K562 (cell line): ENCODE measurements at regions not wholly inside any gene's neighbourhood (a gene's known extent, or its start where the extent isn't known, plus 50 kb on each side); places are given as distances from the start of the nearest gene placed in this dataset.

Experiments used
- CTCF ChIP-seq, 3 experiments: IDR thresholded peaks in 2 of 3; conservative IDR thresholded peaks in 1 of 3; 2 replicates each; pipeline ENCODE4 v1.5.1; 2011 to 2012; ENCODE audit warnings: low read length in 3 of 3, mild to moderate bottlenecking in 3 of 3, control low read depth in 2 of 3, improper control_type of control experiment in 1 of 3, inconsistent platforms in 1 of 3, low read depth in 1 of 3, mixed read lengths in 1 of 3, moderate library complexity in 1 of 3; ENCODE audit not compliant: insufficient read depth in 2 of 3
- ETV6 ChIP-seq, 3 experiments: fragments of 150-350 bp in 1 of 3; sonication (generic) in 1 of 3; formaldehyde crosslinking in 1 of 3; IDR thresholded peaks; 2 replicates each; pipeline versions ENCODE4 v1.6.1 to v1.8.0; 2014 to 2022; ENCODE audit warnings: borderline replicate concordance in 2 of 3, low read depth in 2 of 3, antibody characterized with exemption in 1 of 3, low read length in 1 of 3, mild to moderate bottlenecking in 1 of 3, missing genetic modification reagents in 1 of 3
- FOXK2 ChIP-seq, 2 experiments: fragments of 450-650 bp; IDR thresholded peaks in 1 of 2; conservative IDR thresholded peaks in 1 of 2; 2 replicates each; pipeline ENCODE4 v1.6.1; 2016; ENCODE audit warnings: low read depth in 2 of 2, mild to moderate bottlenecking in 1 of 2
- SP2 ChIP-seq: IDR thresholded peaks from 2 replicates; pipeline ENCODE4 v1.6.1; 2011; ENCODE audit warnings: mild to moderate bottlenecking, low read depth, low read length, moderate library complexity; ENCODE audit not compliant: poor library complexity, severe bottlenecking; ENCODE audit errors: extremely low read depth
- TAF1 ChIP-seq: IDR thresholded peaks from 2 replicates; pipeline ENCODE4 v1.6.1; 2011; ENCODE audit warnings: mild to moderate bottlenecking, low read length, moderate library complexity; ENCODE audit not compliant: insufficient read depth, control insufficient read depth, severe bottlenecking; ENCODE audit errors: extremely low read depth
- YY1 ChIP-seq, 3 experiments: IDR thresholded peaks; 2 replicates each; pipeline ENCODE4 v1.6.1; 2011; ENCODE audit warnings: low read length in 2 of 3, mild to moderate bottlenecking in 2 of 3, moderate library complexity in 2 of 3, borderline replicate concordance in 1 of 3, control low read depth in 1 of 3, low read depth in 1 of 3; ENCODE audit not compliant: insufficient read depth in 3 of 3, insufficient replicate concordance in 2 of 3, control insufficient read depth in 1 of 3, insufficient read length in 1 of 3; ENCODE audit errors: extremely low read depth in 1 of 3
- ZNF140 ChIP-seq: fragments of 250-450 bp; sonication (Bioruptor Pico); IDR thresholded peaks from 2 replicates; pipeline ENCODE4 v1.8.0; 2021; ENCODE audit warnings: moderate library complexity, mild to moderate bottlenecking, inconsistent platforms
- TF ChIP-seq, protein P1 (sequence below): sonication (generic); formaldehyde crosslinking; IDR thresholded peaks from 2 replicates; pipeline ENCODE4 v1.8.0; 2022; ENCODE audit warnings: mild to moderate bottlenecking, low read depth, missing genetic modification reagents

DNA sequence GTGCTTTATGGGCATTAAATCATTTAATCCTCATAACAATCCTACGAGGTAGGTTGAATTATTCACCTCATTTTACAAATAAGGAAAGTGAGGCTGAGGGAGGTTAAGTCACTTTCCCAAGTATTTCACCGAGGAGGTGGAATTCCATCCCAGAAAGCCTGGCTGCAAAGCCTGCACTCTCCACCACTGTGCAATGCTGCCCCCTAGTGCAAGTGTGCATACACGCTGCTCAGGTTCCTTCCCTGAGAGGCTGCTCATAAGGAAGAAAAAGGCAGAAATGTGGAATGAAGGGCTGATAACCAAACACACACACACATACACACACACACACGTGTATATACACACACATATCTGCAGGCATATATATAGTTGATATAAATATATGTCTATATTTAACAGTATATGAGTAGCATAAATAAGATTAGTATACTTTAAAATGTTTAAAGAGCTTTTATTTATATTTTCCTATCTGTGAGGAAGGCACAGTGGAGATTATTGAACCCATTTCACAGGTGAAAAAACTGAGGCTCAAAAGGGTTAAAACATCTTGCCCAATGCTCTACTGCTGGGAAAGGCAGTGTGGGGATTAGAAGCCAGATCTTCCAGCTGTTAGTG is 714.5 kb upstream of the TENM3 start:
- TF ChIP-seq ETV6 (IDR thresholded peaks at IDR 0.05; ENCODE audit: borderline replicate concordance in 1 of 2, low read depth in 2 of 2, low read length in 1 of 2) (no peak), ETV6 (CRISPR knock-in tag; IDR thresholded peaks at IDR 0.05; ENCODE audit: borderline replicate concordance) (no peak), ZNF140 (CRISPR knock-in tag) (no peak), TAF1 (no peak), YY1 (IDR thresholded peaks at IDR 0.05; ENCODE audit: borderline replicate concordance in 1 of 3, control insufficient read depth in 1 of 3, extremely low read depth in 1 of 3, insufficient read depth in 3 of 3, insufficient read length in 1 of 3, insufficient replicate concordance in 2 of 3, low read depth in 1 of 3, low read length in 2 of 3) (no peak), CTCF (IDR thresholded peaks at IDR 0.05 in 2 of 3, conservative IDR thresholded peaks at IDR 0.05 in 1 of 3; ENCODE audit: insufficient read depth in 2 of 3, low read depth in 1 of 3, low read length in 3 of 3) (peak; percentile 52 to 65 (median 59)), FOXK2 (conservative IDR thresholded peaks at IDR 0.05 in 1 of 2, IDR thresholded peaks at IDR 0.05 in 1 of 2; ENCODE audit: low read depth in 2 of 2) (no peak), SP2 (no peak)
- TF ChIP-seq, protein P1, sequence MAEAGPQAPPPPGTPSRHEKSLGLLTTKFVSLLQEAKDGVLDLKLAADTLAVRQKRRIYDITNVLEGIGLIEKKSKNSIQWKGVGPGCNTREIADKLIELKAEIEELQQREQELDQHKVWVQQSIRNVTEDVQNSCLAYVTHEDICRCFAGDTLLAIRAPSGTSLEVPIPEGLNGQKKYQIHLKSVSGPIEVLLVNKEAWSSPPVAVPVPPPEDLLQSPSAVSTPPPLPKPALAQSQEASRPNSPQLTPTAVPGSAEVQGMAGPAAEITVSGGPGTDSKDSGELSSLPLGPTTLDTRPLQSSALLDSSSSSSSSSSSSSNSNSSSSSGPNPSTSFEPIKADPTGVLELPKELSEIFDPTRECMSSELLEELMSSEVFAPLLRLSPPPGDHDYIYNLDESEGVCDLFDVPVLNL (CRISPR knock-in tag), result no peak
